Vagina (tissue), 2 donors: ENCODE measurements at regions not wholly inside any gene's neighbourhood (a gene's known extent, or its start where the extent isn't known, plus 50 kb on each side); places are given as distances from the start of the nearest gene placed in this dataset.

Source experiments
- CTCF ChIP-seq, 3 experiments: fragments of 450-650 bp in 2 of 3; fragments of 200-600 bp in 1 of 3; sonication (generic) in 1 of 3; IDR thresholded peaks; one replicate each; pipeline ENCODE4 v1.5.1; 2017 to 2019; ENCODE audit warnings: antibody characterized with exemption in 3 of 3, mild to moderate bottlenecking in 2 of 3, moderate library complexity in 2 of 3
- POLR2A ChIP-seq, 2 donors: fragments of 450-650 bp; IDR thresholded peaks; one replicate each; pipeline ENCODE4 v1.6.1; 2017; ENCODE audit warnings: antibody characterized with exemption in 2 of 2, mild to moderate bottlenecking in 2 of 2, moderate library complexity in 2 of 2
- POLR2AphosphoS5 ChIP-seq, 2 donors: sonication (generic); formaldehyde crosslinking; IDR thresholded peaks; one replicate each; pipeline ENCODE4 v1.9.0; 2017; ENCODE audit warnings: antibody characterized with exemption in 2 of 2, mild to moderate bottlenecking in 2 of 2, low read depth in 1 of 2; ENCODE audit not compliant: insufficient read depth in 1 of 2

DNA sequence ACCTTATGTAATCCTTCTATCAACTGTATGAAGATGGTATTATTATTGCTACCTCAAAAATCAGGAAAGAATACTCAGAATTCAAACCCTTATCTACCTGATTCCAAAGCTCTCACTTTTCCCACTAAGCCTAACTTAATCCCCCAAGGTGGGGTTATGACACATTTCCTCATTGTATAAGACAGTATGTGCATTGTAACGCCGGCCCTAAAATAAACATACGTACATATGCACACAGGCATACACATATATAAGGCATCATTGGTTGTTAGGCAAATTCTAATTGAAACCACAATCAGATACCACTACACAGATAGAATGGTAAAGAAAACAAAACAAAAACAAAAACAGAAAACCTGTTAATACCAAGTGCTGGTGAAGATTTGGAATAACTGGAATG is 556.5 kb downstream of the INHBA start:
- TF ChIP-seq CTCF (IDR thresholded peaks at IDR 0.05) (no peak), POLR2AphosphoS5 (IDR thresholded peaks at IDR 0.05; ENCODE audit: insufficient read depth in 1 of 2, low read depth in 1 of 2) (no peak), POLR2A (IDR thresholded peaks at IDR 0.05) (no peak)
